Chondrocyte (in vitro differentiated cells): ENCODE measurements at regions not wholly inside any gene's neighbourhood (a gene's known extent, or its start where the extent isn't known, plus 50 kb on each side); places are given as distances from the start of the nearest gene placed in this dataset.
A peak's percentile ranks its signal among the peaks of the same experiment; 100 is the strongest.
"Not testable (repeated sequence)": the region's sequence is repeated elsewhere in the genome, so short reads cannot be mapped to it uniquely, and the experiment has no call there.

Experiments
- DNase-seq: peaks from one replicate; pipeline ENCODE4 v3.0.0; 2021; ENCODE audit warnings: mixed read lengths, low spot score
- H3K27ac Mint-ChIP-seq: one replicate; pipeline ENCODE4 v1.8.0; 2021; ENCODE audit warnings: mild to moderate bottlenecking, moderate library complexity, mixed read lengths; ENCODE audit not compliant: unreplicated experiment
- H3K27me3 Mint-ChIP-seq: 2 replicates; pipeline ENCODE4 v1.8.0; 2021; ENCODE audit warnings: low read depth, mixed read lengths
- H3K36me3 Mint-ChIP-seq: 2 replicates; pipeline ENCODE4 v1.8.0; 2021; ENCODE audit warnings: low read depth, mixed read lengths
- H3K4me1 Mint-ChIP-seq: 2 replicates; pipeline ENCODE4 v1.8.0; 2021; ENCODE audit warnings: low read depth, mild to moderate bottlenecking, mixed read lengths
- H3K4me3 Mint-ChIP-seq: one replicate; pipeline ENCODE4 v1.8.0; 2021; ENCODE audit warnings: mild to moderate bottlenecking, moderate library complexity, mixed read lengths; ENCODE audit not compliant: unreplicated experiment
- H3K9me3 Mint-ChIP-seq: 2 replicates; pipeline ENCODE4 v1.8.0; 2021; ENCODE audit warnings: low read depth, mixed read lengths
- TF ChIP-seq, protein P1 (sequence below): fragments of 200-600 bp; sonication (generic); IDR thresholded peaks from 2 replicates; pipeline ENCODE4 v1.5.0; 2021; ENCODE audit warnings: antibody characterized with exemption, mild to moderate bottlenecking, moderate library complexity

DNA sequence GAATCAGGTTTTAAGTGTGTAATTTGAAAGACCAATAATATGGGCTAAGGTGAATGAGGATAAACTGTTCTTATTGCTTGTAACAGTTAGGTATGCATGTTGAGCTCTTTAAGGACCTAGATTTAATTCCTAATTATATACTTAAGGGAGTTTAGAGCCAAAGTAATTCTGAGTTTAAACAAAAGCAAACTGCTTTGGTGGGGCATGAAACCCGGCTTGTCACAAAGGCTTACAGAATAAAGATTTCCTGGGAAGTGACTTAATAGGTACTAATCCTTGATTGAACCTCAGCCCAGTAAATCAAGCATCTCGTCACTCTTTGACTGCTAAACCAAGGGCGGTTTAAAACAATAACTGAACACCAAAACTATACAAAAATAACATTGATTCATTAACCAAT lies 1324.2 kb downstream of the RPA4 start:
- Mint-ChIP-seq H3K9me3 (peaks cover 15% of the 10 kb centered on the region), H3K4me1 (peaks cover 13% of the 10 kb centered on the region), H3K27me3 (peaks cover 1% of the 10 kb centered on the region), H3K36me3 (peaks cover 1% of the 10 kb centered on the region), H3K27ac (no peak overlapping the region), H3K4me3 (no peak overlapping the region)
- TF ChIP-seq, protein P1, sequence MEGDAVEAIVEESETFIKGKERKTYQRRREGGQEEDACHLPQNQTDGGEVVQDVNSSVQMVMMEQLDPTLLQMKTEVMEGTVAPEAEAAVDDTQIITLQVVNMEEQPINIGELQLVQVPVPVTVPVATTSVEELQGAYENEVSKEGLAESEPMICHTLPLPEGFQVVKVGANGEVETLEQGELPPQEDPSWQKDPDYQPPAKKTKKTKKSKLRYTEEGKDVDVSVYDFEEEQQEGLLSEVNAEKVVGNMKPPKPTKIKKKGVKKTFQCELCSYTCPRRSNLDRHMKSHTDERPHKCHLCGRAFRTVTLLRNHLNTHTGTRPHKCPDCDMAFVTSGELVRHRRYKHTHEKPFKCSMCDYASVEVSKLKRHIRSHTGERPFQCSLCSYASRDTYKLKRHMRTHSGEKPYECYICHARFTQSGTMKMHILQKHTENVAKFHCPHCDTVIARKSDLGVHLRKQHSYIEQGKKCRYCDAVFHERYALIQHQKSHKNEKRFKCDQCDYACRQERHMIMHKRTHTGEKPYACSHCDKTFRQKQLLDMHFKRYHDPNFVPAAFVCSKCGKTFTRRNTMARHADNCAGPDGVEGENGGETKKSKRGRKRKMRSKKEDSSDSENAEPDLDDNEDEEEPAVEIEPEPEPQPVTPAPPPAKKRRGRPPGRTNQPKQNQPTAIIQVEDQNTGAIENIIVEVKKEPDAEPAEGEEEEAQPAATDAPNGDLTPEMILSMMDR = no peak
- DNase-seq = no peak

DNA sequence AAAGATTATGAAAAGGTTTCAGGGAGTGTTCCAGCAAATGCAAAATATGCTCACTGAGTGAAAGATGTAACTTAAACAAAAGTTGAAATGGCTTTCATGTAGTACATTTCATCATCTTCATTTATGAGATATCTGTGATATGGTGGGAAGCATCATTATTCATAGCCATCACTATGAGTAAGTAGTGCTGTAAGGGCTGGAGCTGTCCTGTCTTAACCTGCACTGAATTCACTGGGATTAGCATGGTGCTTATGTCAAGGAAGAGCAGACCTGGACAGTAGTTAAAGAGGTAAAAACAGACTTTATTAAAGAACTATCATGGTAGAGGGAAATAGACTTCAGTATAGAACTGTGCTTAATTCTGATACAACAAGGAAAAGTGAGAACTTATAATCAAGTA lies 1347.3 kb downstream of the RPA4 start:
- H3K27me3 Mint-ChIP-seq = no peaks in the 10 kb centered on the region
- H3K9me3 Mint-ChIP-seq = peaks cover 5% of the 10 kb centered on the region
- no peaks in the 10 kb centered on the region for H3K4me1 Mint-ChIP-seq
- no peaks in the 10 kb centered on the region for H3K36me3 Mint-ChIP-seq
- H3K27ac Mint-ChIP-seq = no peak overlapping the region
- TF ChIP-seq, protein P1 = no peak
- H3K4me3 Mint-ChIP-seq = no peak overlapping the region
- no peak for DNase-seq

DNA sequence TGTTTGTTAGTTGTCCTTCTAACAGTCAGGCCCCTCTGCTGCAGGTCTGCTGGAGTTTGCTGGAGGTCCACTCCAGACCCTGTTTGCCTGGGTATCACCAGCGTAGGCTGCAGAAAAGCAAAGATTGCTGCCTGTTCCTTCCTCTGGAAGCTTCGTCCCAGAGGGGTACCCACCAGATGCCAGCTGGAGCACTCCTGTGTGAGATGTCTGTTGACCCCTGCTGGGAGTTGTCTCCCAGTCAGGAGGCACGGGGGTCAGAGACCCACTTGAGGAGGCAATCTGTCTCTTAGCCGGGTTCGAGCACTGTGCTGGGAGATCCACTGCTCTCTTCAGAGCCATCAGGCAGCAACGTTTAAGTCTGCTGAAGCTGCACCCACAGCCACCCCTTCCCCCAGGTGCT lies 1356.4 kb downstream of the RPA4 start:
- H3K4me1 Mint-ChIP-seq, H3K36me3 Mint-ChIP-seq, H3K4me3 Mint-ChIP-seq, H3K27me3 Mint-ChIP-seq, H3K27ac Mint-ChIP-seq: not testable (repeated sequence)
- H3K9me3 Mint-ChIP-seq = peaks cover 29% of the 10 kb centered on the region
- DNase-seq = peak; percentile 57

DNA sequence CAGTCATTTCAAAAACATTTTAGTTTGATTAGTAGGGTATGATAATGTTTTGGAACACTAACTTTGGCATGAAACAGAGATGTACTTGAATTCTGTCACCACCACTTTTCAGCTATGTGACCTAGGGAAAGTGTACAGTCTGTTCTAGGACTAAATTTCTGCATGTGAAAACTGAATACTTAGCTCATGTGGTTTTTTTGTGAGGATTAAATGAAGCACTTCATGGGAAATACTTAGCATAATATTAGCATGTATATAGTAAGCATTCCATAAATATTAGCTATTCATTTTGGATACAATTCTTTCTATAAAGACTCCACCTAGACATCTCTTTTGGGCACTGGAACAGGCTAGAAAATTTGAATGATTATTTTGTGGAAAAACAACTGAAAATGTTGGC lies 1379.4 kb downstream of the RPA4 start:
- Mint-ChIP-seq H3K4me1 (no peaks in the 10 kb centered on the region), H3K36me3 (no peaks in the 10 kb centered on the region), H3K4me3 (no peak overlapping the region), H3K27ac (no peak overlapping the region), H3K27me3 (no peaks in the 10 kb centered on the region), H3K9me3 (peaks cover 17% of the 10 kb centered on the region)
- TF ChIP-seq, protein P1 = no peak
- no peak for DNase-seq

DNA sequence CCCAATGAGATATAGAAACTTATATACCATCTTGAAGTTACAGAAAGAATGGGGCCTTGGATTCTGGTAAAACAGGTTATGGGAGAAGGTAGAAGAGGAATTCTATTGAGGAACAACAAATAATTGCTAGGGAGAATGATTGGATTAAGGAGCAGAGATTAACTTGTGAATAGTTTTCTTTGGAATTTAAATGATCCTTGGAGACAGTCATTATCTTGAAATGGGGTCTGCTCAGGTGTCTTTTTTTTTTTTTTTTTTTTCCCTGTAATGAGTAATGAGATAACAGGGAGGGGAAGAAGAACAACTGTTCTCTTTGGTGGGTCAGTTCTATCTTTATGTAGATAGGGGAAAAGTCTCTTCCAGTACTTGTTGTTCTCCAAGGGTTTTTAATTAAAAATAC lies 1406.0 kb downstream of the RPA4 start:
- TF ChIP-seq, protein P1 = no peak
- Mint-ChIP-seq H3K36me3 (no peaks in the 10 kb centered on the region), H3K27ac (no peak overlapping the region), H3K9me3 (peaks cover 4% of the 10 kb centered on the region), H3K4me3 (no peak overlapping the region), H3K4me1 (peaks cover 28% of the 10 kb centered on the region), H3K27me3 (no peaks in the 10 kb centered on the region)
- no peak for DNase-seq

DNA sequence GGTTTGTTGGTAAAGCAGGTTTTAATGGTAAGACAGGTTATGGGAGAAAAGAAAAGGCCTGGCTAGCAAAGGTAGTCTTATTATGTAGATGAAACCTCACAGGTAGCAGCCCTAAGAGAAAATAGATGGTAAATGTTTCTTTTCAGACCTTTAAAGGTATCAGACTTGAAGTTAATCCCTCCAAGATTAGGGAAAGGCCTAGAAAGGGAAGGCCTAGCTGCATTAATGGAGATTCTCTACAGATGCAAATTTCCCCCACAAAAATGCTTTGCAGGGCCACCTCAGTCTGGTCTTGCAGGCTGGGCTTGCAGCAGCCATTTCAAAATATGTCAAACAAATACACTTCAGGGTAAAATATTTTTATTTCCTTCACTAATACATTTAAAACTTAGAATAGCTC lies 1410.6 kb downstream of the RPA4 start:
- no peaks in the 10 kb centered on the region for H3K27me3 Mint-ChIP-seq
- no peaks in the 10 kb centered on the region for H3K36me3 Mint-ChIP-seq
- no peak overlapping the region for H3K27ac Mint-ChIP-seq
- H3K4me1 Mint-ChIP-seq = peaks cover 9% of the 10 kb centered on the region
- no peak for DNase-seq
- H3K9me3 Mint-ChIP-seq = peaks cover 4% of the 10 kb centered on the region
- H3K4me3 Mint-ChIP-seq = no peak overlapping the region
- TF ChIP-seq, protein P1 = no peak
